OCI-LY7 (cell line): ENCODE measurements at regions not wholly inside any gene's neighbourhood (a gene's known extent, or its start where the extent isn't known, plus 50 kb on each side); places are given as distances from the start of the nearest gene placed in this dataset.
"Not testable (repeated sequence)": the region's sequence is repeated elsewhere in the genome, so short reads cannot be mapped to it uniquely, and the experiment has no call there.

Experiments
- BruUV-seq: library from RNA; stranded (reverse); fragments of 400-500 nt; replicated peaks from 2 replicates; lab custom pipeline; 2021; lab: Mats Ljungman, UMichigan
- CTCF ChIA-PET: fragments of 300-600 bp; sonication (Branson Sonifier 250); formaldehyde crosslinking; loops from one replicate; lab custom pipeline; 2022; ENCODE audit warnings: antibody characterized with exemption; ENCODE audit not compliant: unreplicated experiment; lab: Charles Lee
- POLR2A ChIA-PET: fragments of 300-600 bp; sonication (Branson Sonifier 250); formaldehyde crosslinking; loops from one replicate; lab custom pipeline; 2022; ENCODE audit warnings: antibody characterized with exemption; lab: Charles Lee
- DNase-seq: peaks from one replicate; pipeline ENCODE4 v3.0.0-alpha.2; 2015; ENCODE audit warnings: low spot score
- H2AFZ ChIP-seq: fragments of 200-600 bp; sonication (generic), shearing (Covaris generic); 2 replicates; pipeline ENCODE4 v1.6.1; 2014; ENCODE audit warnings: mild to moderate bottlenecking, antibody characterized with exemption, low read length, moderate library complexity
- H3K27ac ChIP-seq: fragments of 200-600 bp; sonication (generic); 2 replicates; pipeline ENCODE4 v1.5.1; 2014; ENCODE audit warnings: mixed run types, low read depth, mild to moderate bottlenecking, moderate library complexity, low read length, inconsistent platforms; ENCODE audit not compliant: poor library complexity, severe bottlenecking
- H3K36me3 ChIP-seq: fragments of 200-600 bp; sonication (generic); 2 replicates; pipeline ENCODE4 v1.6.1; 2014; ENCODE audit warnings: mild to moderate bottlenecking, antibody characterized with exemption, low read length, moderate library complexity, mixed read lengths; ENCODE audit not compliant: insufficient read depth
- H3K4me1 ChIP-seq: fragments of 200-600 bp; sonication (generic); 2 replicates; pipeline ENCODE4 v1.5.1; 2014; ENCODE audit warnings: mild to moderate bottlenecking, low read length; ENCODE audit not compliant: insufficient read depth, poor library complexity, severe bottlenecking
- H3K4me2 ChIP-seq: fragments of 200-600 bp; sonication (generic); 2 replicates; pipeline ENCODE4 v1.6.1; 2014; ENCODE audit warnings: mild to moderate bottlenecking, low read length
- H3K4me3 ChIP-seq: fragments of 200-600 bp; sonication (generic); 2 replicates; pipeline ENCODE4 v1.5.1; 2014; ENCODE audit warnings: mild to moderate bottlenecking, low read depth, low read length; ENCODE audit not compliant: poor library complexity, severe bottlenecking
- H3K79me2 ChIP-seq: fragments of 200-600 bp; sonication (generic); 2 replicates; pipeline ENCODE4 v1.6.1; 2016; ENCODE audit warnings: low read depth, mild to moderate bottlenecking, low read length, moderate library complexity, mixed read lengths; ENCODE audit not compliant: insufficient read depth
- H3K9me2 ChIP-seq: fragments of 200-600 bp; sonication (generic); 2 replicates; pipeline ENCODE4 v1.6.1; 2016; ENCODE audit warnings: mild to moderate bottlenecking, low read length, mixed read lengths; ENCODE audit not compliant: insufficient read depth
- H3K9me3 ChIP-seq: fragments of 200-600 bp; sonication (generic); 2 replicates; pipeline ENCODE4 v1.6.1; 2014; ENCODE audit warnings: mild to moderate bottlenecking, mixed run types, low read length, mixed read lengths
- H4K20me1 ChIP-seq: fragments of 200-600 bp; sonication (generic); 2 replicates; pipeline ENCODE4 v1.6.1; 2014; ENCODE audit warnings: mild to moderate bottlenecking, antibody characterized with exemption, low read length, moderate library complexity, mixed read lengths; ENCODE audit not compliant: insufficient read depth
- CTCF ChIP-seq: fragments of 200-600 bp; sonication (generic); conservative IDR thresholded peaks from 2 replicates; pipeline ENCODE4 v1.5.1; 2014; ENCODE audit warnings: mild to moderate bottlenecking, antibody characterized with exemption, low read length, moderate library complexity, mixed read lengths
- EZH2phosphoT487 ChIP-seq: fragments of 200-600 bp; sonication (generic); IDR thresholded peaks from 2 replicates; pipeline ENCODE4 v1.6.1; 2018; ENCODE audit warnings: low read depth, borderline replicate concordance, mild to moderate bottlenecking, mixed run types, antibody characterized with exemption, low read length, moderate library complexity, mixed read lengths
- intact Hi-C: fragments of 100-400 bp; cut with micrococcal nuclease; formaldehyde crosslinking; loops from one replicate; pipeline ENCODE4 v1.10.0; 2022; ENCODE audit not compliant: unreplicated experiment

- Histone ChIP-seq H3K36me3 (no peaks in the 10 kb centered on the region), H3K4me1 (no peaks in the 10 kb centered on the region), H2AFZ (no peak overlapping the region), H3K27ac (no peak overlapping the region), H4K20me1 (no peaks in the 10 kb centered on the region), H3K4me2 (no peak overlapping the region), H3K9me3 (0 out of 2 replicates have a peak, but pooled peaks cover 3% of the 10 kb centered on the region), H3K9me2 (no peaks in the 10 kb centered on the region), H3K79me2 (no peaks in the 10 kb centered on the region), H3K4me3 (no peak overlapping the region)
- no TSS peak for BruUV-seq
- no peak for TF ChIP-seq EZH2phosphoT487
- no peak for TF ChIP-seq CTCF
- DNase-seq: no peak
- POLR2A ChIA-PET: no interaction called here
- CTCF ChIA-PET: no interaction called here
- intact Hi-C loops: no loop called here
Measured at GRCh38 chr6:978937-979685, 286.2 kb upstream of the EXOC2 start.

GRCh38 chr6:977226-977625, 284.3 kb upstream of the EXOC2 start:
- H3K4me1 ChIP-seq, H3K9me2 ChIP-seq, H3K4me3 ChIP-seq, H3K4me2 ChIP-seq, CTCF ChIA-PET, H3K27ac ChIP-seq, POLR2A ChIA-PET, intact Hi-C loops, BruUV-seq, H4K20me1 ChIP-seq, H3K36me3 ChIP-seq, DNase-seq, H2AFZ ChIP-seq, H3K9me3 ChIP-seq, H3K79me2 ChIP-seq: not testable (repeated sequence)

DNA sequence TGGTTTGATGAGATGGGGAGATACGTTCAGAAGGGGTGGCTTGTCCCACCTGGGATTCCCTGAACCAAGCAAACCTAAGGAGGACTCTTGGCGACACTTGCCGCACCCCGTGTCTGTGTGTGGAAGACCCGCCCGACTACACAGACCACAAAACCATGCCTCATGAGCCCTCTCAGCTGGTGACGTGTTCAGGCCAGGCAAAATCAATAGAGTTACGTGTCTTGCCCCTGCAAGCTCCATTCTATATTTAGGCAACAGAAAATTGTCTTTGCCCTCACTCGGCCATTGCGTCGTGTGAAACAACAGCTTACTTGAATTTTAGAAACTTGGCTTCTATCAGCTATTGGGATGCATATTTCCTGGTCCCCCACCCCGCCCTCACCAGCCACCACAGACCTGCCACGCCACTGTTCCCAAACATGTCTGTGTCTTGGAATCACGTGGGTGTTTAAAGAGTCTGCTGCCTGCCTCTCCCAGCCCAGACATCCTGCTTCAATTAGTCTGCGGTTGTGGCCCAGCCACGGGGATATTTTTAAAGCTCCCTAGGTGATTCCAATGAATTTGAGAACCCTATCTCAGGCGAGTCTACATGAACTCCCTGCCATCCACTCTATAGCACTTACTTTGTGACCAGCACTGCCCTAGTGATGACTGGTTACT, 279.2 kb upstream of the EXOC2 start:
- no peak for DNase-seq
- POLR2A ChIA-PET: interaction anchor here (0.6 to 0.8 kb wide), 2 partner anchors 14 to 245 kb away, joined by 3 read pairs; no protein-coding TSS in a partner anchor
- Histone ChIP-seq H4K20me1 (no peaks in the 10 kb centered on the region), H3K4me1 (no peaks in the 10 kb centered on the region), H3K4me2 (no peak overlapping the region), H3K9me2 (no peaks in the 10 kb centered on the region), H3K4me3 (no peak overlapping the region), H3K36me3 (no peaks in the 10 kb centered on the region), H3K79me2 (no peaks in the 10 kb centered on the region), H3K9me3 (0 out of 2 replicates have a peak, but pooled peaks cover 3% of the 10 kb centered on the region), H3K27ac (no peak overlapping the region), H2AFZ (no peak overlapping the region)
- BruUV-seq: no TSS peak
- intact Hi-C loops: no loop called here
- TF ChIP-seq CTCF: no peak
- no peak for TF ChIP-seq EZH2phosphoT487
- CTCF ChIA-PET: no interaction called here
